UCSD-AML1 (cell line): ENCODE measurements at regions not wholly inside any gene's neighbourhood (a gene's known extent, or its start where the extent isn't known, plus 50 kb on each side); places are given as distances from the start of the nearest gene placed in this dataset.
"Not testable (repeated sequence)": the region's sequence is repeated elsewhere in the genome, so short reads cannot be mapped to it uniquely, and the experiment has no call there.

ENCODE experiments used
- DNase-seq: peaks from one replicate; lab custom pipeline; 2025; ENCODE audit not compliant: unreplicated experiment; lab: John Stamatoyannopoulos, UW

DNA sequence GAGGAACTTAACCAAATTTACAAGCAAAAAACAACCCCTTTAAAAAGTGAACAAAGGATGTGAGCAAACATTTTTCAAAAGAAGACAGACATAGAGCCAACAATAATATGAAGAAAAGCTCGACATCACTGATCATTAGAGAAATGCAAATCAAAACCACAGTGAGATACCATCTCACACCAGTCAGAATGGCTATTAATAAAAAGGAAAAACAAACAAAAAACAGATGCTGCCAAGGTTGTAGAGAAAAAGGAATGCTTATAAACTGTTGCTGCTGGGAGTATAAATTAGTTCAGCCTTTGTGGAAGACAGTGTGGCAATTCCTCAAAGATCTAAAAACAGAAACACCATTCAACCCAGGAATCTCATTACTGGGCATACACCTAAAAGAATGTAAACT, 527.8 kb upstream of the PTCHD4 start:
- DNase-seq, result not testable (repeated sequence)

GRCh38 chr6:48630511-48630910, 519.5 kb upstream of the PTCHD4 start:
- no peak for DNase-seq

GRCh38 chr6:48628316-48628715, 517.3 kb upstream of the PTCHD4 start:
- DNase-seq, result no peak

GRCh38 chr6:48626421-48626820, 515.4 kb upstream of the PTCHD4 start:
- DNase-seq, result no peak

- DNase-seq, result no peak
Observed at GRCh38 chr6:48624631-48625030, 513.6 kb upstream of the PTCHD4 start.

DNA sequence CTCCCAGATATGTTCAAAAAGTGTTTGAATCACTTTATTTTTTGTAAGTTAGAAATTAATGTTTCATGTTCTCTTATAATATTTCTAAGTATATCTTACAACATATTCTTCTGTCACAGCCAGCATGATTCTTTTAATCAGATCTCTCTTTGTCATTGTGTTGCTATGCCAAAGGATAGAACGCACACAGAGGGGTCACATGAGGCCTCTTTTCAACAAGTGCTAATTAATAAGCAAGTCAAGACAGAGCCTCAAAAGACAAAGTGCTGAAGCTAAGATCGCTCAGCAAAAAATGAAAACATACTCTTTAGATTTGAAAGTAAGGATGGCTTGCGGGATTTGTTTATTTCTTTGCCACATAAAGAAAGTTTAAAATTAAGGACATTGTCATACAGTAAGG, 508.8 kb upstream of the PTCHD4 start:
- no peak for DNase-seq

GRCh38 chr6:48615041-48615440, 504.0 kb upstream of the PTCHD4 start:
- DNase-seq, result no peak

DNA sequence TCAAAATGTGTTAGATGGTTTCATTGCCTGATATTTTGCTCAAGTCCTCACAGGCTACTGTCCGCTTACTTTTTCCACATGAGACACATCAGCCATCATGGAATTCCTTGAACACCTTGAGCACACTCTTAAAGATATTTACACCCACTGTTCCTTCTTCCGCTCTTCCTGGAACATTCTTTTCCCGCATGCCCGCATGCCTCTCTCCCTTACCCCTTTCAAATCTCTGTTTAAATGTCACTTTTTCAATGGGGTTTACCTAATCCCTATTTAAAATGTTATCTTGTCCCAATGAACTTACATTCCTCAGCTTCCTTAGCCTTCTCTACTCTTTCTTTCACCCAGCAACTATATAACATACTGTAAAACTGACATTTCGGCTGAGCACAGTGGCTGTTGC, 503.3 kb upstream of the PTCHD4 start:
- DNase-seq, result no peak

DNA sequence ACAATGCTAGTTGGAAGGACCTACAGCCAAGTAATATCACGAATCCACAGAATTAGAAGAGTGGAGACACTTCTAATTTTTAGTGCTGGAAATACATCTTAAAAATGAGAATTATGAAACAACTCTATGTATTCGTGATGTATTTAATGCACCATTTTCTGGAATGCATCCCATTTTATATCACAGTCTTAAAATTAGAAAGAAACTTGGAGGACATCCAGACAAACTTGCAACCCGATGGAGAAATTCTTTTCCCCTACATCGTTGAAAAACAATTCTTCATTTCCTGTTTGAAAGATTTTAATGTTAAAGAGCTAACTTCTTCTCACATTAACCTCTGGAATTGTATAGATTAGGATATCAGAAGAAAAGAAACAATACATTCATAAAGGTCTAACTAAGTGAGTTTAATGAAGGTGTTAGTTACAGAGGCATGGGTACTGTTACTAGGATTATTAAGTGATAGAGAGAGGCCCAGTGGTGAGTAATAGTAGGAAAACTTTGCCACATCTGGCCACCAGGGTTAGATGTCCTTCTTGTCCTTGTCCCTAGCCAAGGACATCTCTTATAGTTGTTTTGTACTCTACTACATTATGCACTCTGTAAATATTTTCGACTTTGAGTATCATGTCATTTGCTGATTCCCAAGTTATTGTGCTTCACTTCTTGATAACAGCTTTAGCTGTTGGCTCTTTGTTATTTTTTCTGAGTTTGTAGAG, 502.4 kb upstream of the PTCHD4 start:
- DNase-seq, result no peak

DNA sequence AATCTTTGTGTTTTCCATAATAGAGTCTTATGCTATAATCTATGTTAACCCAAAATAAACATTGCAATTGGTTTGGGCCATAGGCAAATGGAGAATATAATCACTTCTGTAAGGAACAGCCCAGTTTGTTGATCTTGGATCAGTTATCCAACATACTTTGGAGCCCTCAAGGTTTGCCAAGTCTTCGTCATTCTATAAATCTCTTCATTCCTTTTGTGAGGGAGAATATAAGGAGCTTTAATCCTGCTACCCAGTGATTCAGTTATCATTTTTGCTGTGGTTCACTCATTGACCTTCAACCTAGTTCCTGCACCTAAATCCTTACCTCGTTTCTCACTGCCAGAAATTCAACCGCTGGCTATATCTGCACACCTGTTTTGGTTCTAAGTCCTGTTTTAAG, 500.3 kb upstream of the PTCHD4 start:
- no peak for DNase-seq

GRCh38 chr6:48610846-48611245, 499.8 kb upstream of the PTCHD4 start:
- no peak for DNase-seq

DNA sequence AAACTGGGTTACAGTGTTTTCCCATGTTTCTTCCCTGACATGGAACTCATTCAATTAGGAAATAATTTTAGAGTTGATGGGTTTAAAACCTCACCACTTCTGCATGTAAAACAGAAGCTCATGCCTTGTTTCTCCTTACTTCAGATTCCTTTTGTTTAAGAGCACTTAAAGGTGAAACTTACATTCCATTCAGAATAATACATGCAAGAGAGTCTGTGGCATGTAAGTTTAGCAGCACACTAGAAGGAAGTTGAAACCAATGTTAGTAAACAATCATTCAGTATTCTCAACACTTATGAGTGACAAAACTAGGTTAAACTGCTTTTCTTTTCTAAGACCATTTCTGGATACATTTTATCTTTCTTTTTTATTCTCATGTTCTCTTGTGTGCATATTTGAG, 495.6 kb upstream of the PTCHD4 start:
- DNase-seq, result no peak

GRCh38 chr6:48597951-48598350, 487.0 kb upstream of the PTCHD4 start:
- DNase-seq, result no peak

- no peak for DNase-seq
Observed at GRCh38 chr6:48596830-48597229, 485.8 kb upstream of the PTCHD4 start.

DNA sequence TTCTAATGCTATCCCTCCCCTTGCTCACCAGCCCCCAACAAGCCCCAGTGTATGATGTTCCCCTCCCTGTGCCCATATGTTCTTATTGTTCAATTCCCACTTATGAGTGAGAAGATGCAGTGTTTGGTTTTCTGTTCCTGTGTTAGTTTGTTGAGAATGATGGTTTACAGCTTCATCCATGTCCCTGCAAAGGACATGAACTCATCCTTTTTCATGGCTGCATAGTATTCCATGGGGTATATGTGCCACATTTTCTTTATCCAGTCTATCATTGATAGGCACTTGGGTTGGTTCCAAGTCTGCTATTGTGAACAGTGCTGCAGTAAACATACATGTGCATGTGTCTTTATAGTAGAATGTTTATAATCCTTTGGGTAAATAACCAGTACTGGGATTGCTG, 480.2 kb upstream of the PTCHD4 start:
- DNase-seq, result not testable (repeated sequence)

GRCh38 chr6:48584846-48585245, 473.8 kb upstream of the PTCHD4 start:
- no peak for DNase-seq

DNA sequence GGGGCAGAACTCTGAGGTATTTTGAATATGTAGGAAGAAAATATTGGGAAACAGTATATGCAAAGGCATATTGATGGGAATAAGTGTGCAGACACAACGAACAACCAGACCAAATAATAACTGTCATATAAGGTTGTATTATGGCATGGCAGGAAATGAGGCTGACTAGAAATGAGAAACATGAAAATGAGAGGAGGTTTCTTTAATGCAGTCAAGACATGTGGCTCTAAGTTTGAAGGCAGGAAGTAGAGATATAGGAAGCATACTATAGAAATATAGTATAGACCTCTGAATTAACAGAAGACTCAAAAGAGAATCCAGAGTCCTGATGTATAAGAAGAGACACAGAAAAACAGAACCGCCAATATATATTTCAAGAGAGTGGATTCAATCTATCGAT, 459.7 kb upstream of the PTCHD4 start:
- DNase-seq, result no peak

- peak; percentile 3 for DNase-seq
Observed at GRCh38 chr6:48568856-48569255, 457.9 kb upstream of the PTCHD4 start.

DNA sequence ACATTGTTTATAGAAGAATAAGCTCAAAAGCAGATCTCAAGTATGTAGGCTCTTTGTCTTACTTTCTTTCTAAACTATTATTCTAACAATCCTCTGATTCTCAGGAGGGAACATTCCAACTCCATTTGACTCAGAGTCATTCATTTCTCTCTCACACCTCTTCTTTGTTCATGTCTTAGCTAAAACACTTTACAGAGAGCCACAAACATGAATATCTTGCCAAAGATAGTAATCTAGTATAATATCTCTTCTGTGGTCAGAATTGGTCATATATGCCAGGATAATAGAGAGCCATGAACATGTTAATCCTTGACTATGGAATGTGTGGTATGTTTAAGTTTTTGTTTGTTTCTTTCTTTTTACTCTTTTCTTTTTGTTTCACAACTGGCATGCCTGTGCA, 456.0 kb upstream of the PTCHD4 start:
- DNase-seq, result no peak

GRCh38 chr6:48564036-48564820, 453.2 kb upstream of the PTCHD4 start:
- no peak for DNase-seq

GRCh38 chr6:48563433-48563832, 452.4 kb upstream of the PTCHD4 start:
- DNase-seq, result no peak

- no peak for DNase-seq
Observed at GRCh38 chr6:48560408-48560807, 449.4 kb upstream of the PTCHD4 start.
